SU-DHL-6 (cell line): ENCODE measurements at regions not wholly inside any gene's neighbourhood (a gene's known extent, or its start where the extent isn't known, plus 50 kb on each side); places are given as distances from the start of the nearest gene placed in this dataset.

Experiments
- H2AFZ ChIP-seq: fragments of 200-600 bp; sonication (generic); 2 replicates; pipeline ENCODE4 v1.6.1; 2014; ENCODE audit warnings: low read depth, mild to moderate bottlenecking, moderate library complexity, mixed read lengths, antibody characterized with exemption, low read length; ENCODE audit not compliant: severe bottlenecking
- H3F3A ChIP-seq: fragments of 200-600 bp; shearing (Covaris generic); 2 replicates; pipeline ENCODE4 v1.6.0; 2016; ENCODE audit warnings: antibody characterized with exemption, mild to moderate bottlenecking; ENCODE audit not compliant: insufficient read depth
- H3K27ac ChIP-seq: fragments of 200-600 bp; sonication (generic); 2 replicates; pipeline ENCODE4 v1.5.1; 2016; ENCODE audit warnings: low read depth, mild to moderate bottlenecking, low read length, moderate library complexity, mixed read lengths
- H3K27me3 ChIP-seq: fragments of 200-600 bp; sonication (generic), shearing (Covaris generic); 2 replicates; pipeline ENCODE4 v1.6.0; 2014; ENCODE audit warnings: mild to moderate bottlenecking, low read length
- H3K36me3 ChIP-seq: fragments of 200-600 bp; sonication (generic); 2 replicates; pipeline ENCODE4 v1.6.1; 2014; ENCODE audit warnings: mild to moderate bottlenecking, low read length, mixed read lengths
- H3K4me2 ChIP-seq: fragments of 300-600, 200-600 bp; shearing (Covaris generic), sonication (generic); 2 replicates; pipeline ENCODE4 v1.6.0; 2014; ENCODE audit warnings: low read length, low read depth, mild to moderate bottlenecking; ENCODE audit not compliant: poor library complexity, severe bottlenecking
- H3K4me3 ChIP-seq: fragments of 200-600 bp; sonication (generic); 2 replicates; pipeline ENCODE4 v1.5.1; 2014; ENCODE audit warnings: antibody characterized with exemption, low read length, mild to moderate bottlenecking, mixed read lengths; ENCODE audit not compliant: insufficient read depth, poor library complexity, severe bottlenecking
- H3K79me2 ChIP-seq: fragments of 200-600 bp; sonication (generic); 2 replicates; pipeline ENCODE4 v1.6.1; 2014; ENCODE audit warnings: mild to moderate bottlenecking, low read length, moderate library complexity; ENCODE audit not compliant: insufficient read depth
- H3K9ac ChIP-seq: fragments of 200-600 bp; sonication (generic); 2 replicates; pipeline ENCODE4 v1.7.0; 2014; ENCODE audit warnings: mild to moderate bottlenecking, low read length
- H3K9me2 ChIP-seq: fragments of 200-600 bp; sonication (generic); replicated peaks from 2 replicates; pipeline ENCODE4 v1.6.1; 2014; ENCODE audit warnings: low read length; ENCODE audit not compliant: insufficient read depth
- H3K9me3 ChIP-seq: fragments of 200-600 bp; sonication (generic); 2 replicates; pipeline ENCODE4 v1.6.1; 2014; ENCODE audit warnings: low read length, mixed read lengths; ENCODE audit not compliant: insufficient read depth
- H4K20me1 ChIP-seq: fragments of 200-600 bp; sonication (generic); 2 replicates; pipeline ENCODE4 v1.6.1; 2014; ENCODE audit warnings: low read depth, mild to moderate bottlenecking, antibody characterized with exemption, low read length, moderate library complexity, mixed read lengths
- CTCF ChIP-seq: fragments of 200-600 bp; sonication (generic); IDR thresholded peaks from one replicate; pipeline ENCODE4 v1.5.1; 2017; ENCODE audit warnings: antibody characterized with exemption, mild to moderate bottlenecking, low read length, moderate library complexity; ENCODE audit not compliant: insufficient read depth, poor library complexity, severe bottlenecking
- EZH2phosphoT487 ChIP-seq: fragments of 200-600 bp; sonication (generic), shearing (Covaris generic); conservative IDR thresholded peaks from 2 replicates; pipeline ENCODE4 v1.6.1; 2018; ENCODE audit warnings: mild to moderate bottlenecking, antibody characterized with exemption, low read length, moderate library complexity, mixed read lengths

GRCh38 chr9:118316831-118317343 lies 612.7 kb downstream of the TLR4 start:
- no peak overlapping the region for H3K4me3 ChIP-seq
- H2AFZ ChIP-seq: no peak overlapping the region
- no peak overlapping the region for H3K4me2 ChIP-seq
- no peaks in the 10 kb centered on the region for H3K9me3 ChIP-seq
- no peaks in the 10 kb centered on the region for H3K79me2 ChIP-seq
- no peaks in the 10 kb centered on the region for H3K36me3 ChIP-seq
- TF ChIP-seq CTCF (no peak), EZH2phosphoT487 (no peak)
- H3K9ac ChIP-seq: no peak overlapping the region
- no peaks in the 10 kb centered on the region for H3F3A ChIP-seq
- H3K27ac ChIP-seq: no peak overlapping the region
- H4K20me1 ChIP-seq: no peaks in the 10 kb centered on the region
- H3K9me2 ChIP-seq: no peaks in the 10 kb centered on the region; the same call in 1 of the 2 replicates
- H3K27me3 ChIP-seq: no peaks in the 10 kb centered on the region

GRCh38 chr9:118318770-118319431 lies 614.7 kb downstream of the TLR4 start:
- no peaks in the 10 kb centered on the region for H3K27me3 ChIP-seq
- no peak overlapping the region for H3K4me2 ChIP-seq
- H3K27ac ChIP-seq: no peak overlapping the region
- no peaks in the 10 kb centered on the region for H4K20me1 ChIP-seq
- no peaks in the 10 kb centered on the region for H3F3A ChIP-seq
- no peak overlapping the region for H3K9ac ChIP-seq
- H3K79me2 ChIP-seq: no peaks in the 10 kb centered on the region
- H3K9me2 ChIP-seq: no peaks in the 10 kb centered on the region; the same call in 1 of the 2 replicates
- H3K9me3 ChIP-seq: no peaks in the 10 kb centered on the region
- no peaks in the 10 kb centered on the region for H3K36me3 ChIP-seq
- H3K4me3 ChIP-seq: no peak overlapping the region
- TF ChIP-seq CTCF: no peak
- no peak for TF ChIP-seq EZH2phosphoT487
- H2AFZ ChIP-seq: no peak overlapping the region

GRCh38 chr9:118321788-118322187 lies 617.6 kb downstream of the TLR4 start:
- Histone ChIP-seq H3K9ac (no peak overlapping the region), H3K9me3 (no peaks in the 10 kb centered on the region), H3K4me2 (no peak overlapping the region), H3F3A (no peaks in the 10 kb centered on the region), H2AFZ (no peak overlapping the region), H3K27me3 (no peaks in the 10 kb centered on the region), H3K79me2 (no peaks in the 10 kb centered on the region), H3K27ac (no peak overlapping the region), H3K4me3 (no peak overlapping the region), H4K20me1 (no peaks in the 10 kb centered on the region), H3K9me2 (no peaks in the 10 kb centered on the region; the same call in 1 of the 2 replicates), H3K36me3 (no peaks in the 10 kb centered on the region)
- TF ChIP-seq CTCF (no peak), EZH2phosphoT487 (no peak)
